ENCODE measurements at regions not wholly inside any gene's neighbourhood (a gene's known extent, or its start where the extent isn't known, plus 50 kb on each side); places are given as distances from the start of the nearest gene placed in this dataset.

DNA sequence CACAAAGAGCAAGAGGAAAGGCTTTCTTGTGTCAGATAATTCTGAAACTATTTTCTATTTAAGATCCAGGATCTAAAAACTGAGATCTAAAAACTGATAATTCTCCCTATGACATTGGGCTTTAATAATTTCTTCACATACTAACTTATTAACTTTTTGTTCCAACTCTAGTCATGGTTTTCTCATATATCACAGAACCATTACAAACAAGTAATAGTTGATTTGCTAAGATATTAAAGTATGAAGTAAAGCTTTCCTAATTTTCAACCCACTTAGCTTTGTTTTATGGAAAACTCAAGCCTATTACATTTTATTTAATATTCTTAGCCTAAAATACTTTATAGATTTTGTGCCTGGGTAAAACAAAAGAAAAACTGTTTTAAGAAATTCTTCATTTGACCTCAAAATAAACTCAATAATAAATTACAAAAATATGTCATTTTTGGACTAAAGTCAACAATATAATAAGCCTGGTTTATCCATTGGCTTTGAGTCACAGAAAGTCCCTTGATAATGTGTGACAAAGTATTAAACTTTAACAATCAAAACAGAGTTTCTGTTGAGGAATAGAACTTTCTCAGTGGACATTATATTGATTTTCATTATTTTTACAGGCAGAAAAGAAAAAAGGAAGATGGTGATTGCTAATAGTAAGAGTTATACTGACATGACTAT is 1142.9 kb upstream of the SORCS1 start:
- Mint-ChIP-seq H3K9me3 (ENCODE audit: insufficient read depth) (peaks cover 9% of the 10 kb centered on the region), H3K27ac (no peak overlapping the region), H3K4me1 (ENCODE audit: low read depth) (no peaks in the 10 kb centered on the region), H3K4me3 (no peak overlapping the region), H3K36me3 (ENCODE audit: low read depth) (no peaks in the 10 kb centered on the region), H3K27me3 (ENCODE audit: low read depth) (no peaks in the 10 kb centered on the region)
- ATAC-seq (no peak), DNase-seq (no peak)
- POLR2A ChIA-PET = no interaction called here
- CTCF ChIA-PET = no interaction called here

DNA sequence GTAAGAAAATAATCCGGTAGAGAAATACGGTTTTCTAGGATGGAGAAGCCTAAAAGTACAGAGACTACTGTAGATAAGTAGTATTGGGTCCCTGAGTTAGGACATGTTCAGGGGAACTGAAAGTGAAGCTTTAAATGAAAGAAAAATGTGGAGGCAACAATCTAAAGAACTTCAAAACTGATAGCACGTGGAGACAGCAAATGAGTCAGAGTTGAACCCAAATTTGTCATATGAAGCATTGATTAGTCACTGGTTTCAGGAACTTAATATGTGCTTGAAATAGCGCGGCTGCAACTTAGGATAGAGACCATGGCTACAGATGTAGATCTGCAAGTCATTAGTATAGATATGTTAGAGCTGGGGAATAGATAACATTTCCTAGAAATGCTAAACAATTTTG is 1138.6 kb upstream of the SORCS1 start:
- Mint-ChIP-seq H3K36me3 (ENCODE audit: low read depth) (no peaks in the 10 kb centered on the region), H3K9me3 (ENCODE audit: insufficient read depth) (peaks cover 9% of the 10 kb centered on the region), H3K27ac (no peak overlapping the region), H3K4me3 (no peak overlapping the region), H3K27me3 (ENCODE audit: low read depth) (no peaks in the 10 kb centered on the region), H3K4me1 (ENCODE audit: low read depth) (no peaks in the 10 kb centered on the region)
- ChIA-PET POLR2A (no interaction called here), CTCF (no interaction called here)
- DNase-seq (no peak), ATAC-seq (no peak)

DNA sequence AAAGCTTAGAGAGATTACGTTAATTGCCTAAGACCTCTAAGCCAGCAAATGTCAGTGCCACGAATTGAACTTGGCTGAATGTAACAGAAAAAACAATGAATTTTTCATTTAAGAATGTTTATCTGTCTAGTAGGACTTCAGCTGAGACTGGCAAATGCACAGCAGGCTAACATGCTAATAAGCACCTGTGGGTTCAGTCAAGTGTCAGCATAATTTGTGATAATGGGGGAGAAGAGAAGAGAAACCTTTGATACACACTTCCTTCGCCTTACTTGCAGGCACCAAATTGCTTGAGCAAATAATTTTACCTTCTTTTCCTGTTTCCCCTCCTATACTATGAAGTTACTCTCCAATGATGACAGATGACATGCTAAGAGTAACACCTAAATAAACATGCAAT is 1136.5 kb upstream of the SORCS1 start:
- H3K9me3 Mint-ChIP-seq (ENCODE audit: insufficient read depth) = peaks cover 9% of the 10 kb centered on the region
- DNase-seq = no peak
- POLR2A ChIA-PET = no interaction called here
- H3K36me3 Mint-ChIP-seq (ENCODE audit: low read depth) = no peaks in the 10 kb centered on the region
- no peaks in the 10 kb centered on the region for H3K27me3 Mint-ChIP-seq (ENCODE audit: low read depth)
- no peak overlapping the region for H3K27ac Mint-ChIP-seq
- H3K4me3 Mint-ChIP-seq = no peak overlapping the region
- ATAC-seq = no peak
- no peaks in the 10 kb centered on the region for H3K4me1 Mint-ChIP-seq (ENCODE audit: low read depth)
- CTCF ChIA-PET = no interaction called here

DNA sequence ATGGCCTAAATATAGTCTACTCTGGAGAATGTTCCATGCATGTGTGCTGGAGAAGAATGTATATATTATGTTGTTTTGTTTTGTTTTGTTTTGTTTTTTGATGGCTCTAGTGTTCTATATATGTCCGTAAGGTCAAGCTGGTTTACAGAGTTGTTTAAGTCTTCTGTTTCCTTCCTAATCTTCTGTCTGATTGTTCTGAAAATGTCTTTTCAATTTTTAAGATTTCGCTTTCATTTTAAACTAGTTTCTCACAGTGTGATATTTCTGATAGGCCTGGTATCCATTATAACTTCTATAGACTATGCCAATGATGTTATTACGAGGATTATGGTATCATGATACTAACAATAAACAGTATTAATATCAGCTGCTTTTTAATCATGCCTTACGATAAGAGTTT is 1126.3 kb upstream of the SORCS1 start:
- no peaks in the 10 kb centered on the region for H3K4me1 Mint-ChIP-seq (ENCODE audit: low read depth)
- POLR2A ChIA-PET = no interaction called here
- H3K27ac Mint-ChIP-seq = no peak overlapping the region
- H3K27me3 Mint-ChIP-seq (ENCODE audit: low read depth) = no peaks in the 10 kb centered on the region
- CTCF ChIA-PET = no interaction called here
- DNase-seq (no peak), ATAC-seq (no peak)
- H3K4me3 Mint-ChIP-seq = no peak overlapping the region
- H3K36me3 Mint-ChIP-seq (ENCODE audit: low read depth) = no peaks in the 10 kb centered on the region
- H3K9me3 Mint-ChIP-seq (ENCODE audit: insufficient read depth) = no peaks in the 10 kb centered on the region

DNA sequence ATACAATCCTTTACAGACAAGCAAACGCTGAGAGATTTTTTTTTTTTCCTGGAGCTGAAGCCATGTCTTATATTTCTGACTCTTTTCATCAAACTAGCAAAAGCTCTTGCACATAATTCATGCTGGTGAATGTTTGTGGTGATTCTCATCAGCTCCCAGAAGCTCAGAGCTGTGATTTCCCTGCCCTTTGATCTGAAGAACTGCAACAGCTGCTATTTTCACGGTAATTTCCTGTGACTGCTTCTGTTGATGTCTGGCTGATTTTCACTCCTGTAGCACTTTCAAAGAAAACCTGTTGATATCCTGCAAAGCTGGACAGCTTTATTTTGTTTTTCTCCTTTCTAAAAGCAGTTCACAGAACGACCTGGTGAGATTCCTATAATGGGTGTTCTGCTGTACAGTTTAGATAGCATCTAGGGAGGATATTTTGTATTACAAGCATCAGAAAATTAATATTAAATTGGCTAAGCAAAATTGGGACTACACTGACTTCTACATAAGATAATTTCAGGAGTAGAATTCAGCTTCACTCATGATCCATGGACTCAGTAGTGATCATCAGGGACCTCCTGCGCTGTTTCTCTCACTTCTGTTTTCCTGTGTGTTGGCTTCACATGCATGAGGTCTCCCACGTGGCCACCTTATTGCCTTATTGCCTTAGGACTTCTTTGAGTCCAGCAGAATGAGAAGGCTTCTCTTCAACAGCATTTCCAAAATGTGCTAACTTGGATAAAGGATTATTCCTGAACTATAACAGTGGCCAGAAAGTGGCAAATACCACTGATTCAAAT is 1111.6 kb upstream of the SORCS1 start:
- ATAC-seq (no peak), DNase-seq (no peak)
- no peak overlapping the region for H3K27ac Mint-ChIP-seq
- ChIA-PET CTCF (no interaction called here), POLR2A (no interaction called here)
- H3K4me1 Mint-ChIP-seq (ENCODE audit: low read depth) = no peaks in the 10 kb centered on the region
- no peak overlapping the region for H3K4me3 Mint-ChIP-seq
- no peaks in the 10 kb centered on the region for H3K27me3 Mint-ChIP-seq (ENCODE audit: low read depth)
- H3K36me3 Mint-ChIP-seq (ENCODE audit: low read depth) = no peaks in the 10 kb centered on the region
- peaks cover 8% of the 10 kb centered on the region for H3K9me3 Mint-ChIP-seq (ENCODE audit: insufficient read depth)

DNA sequence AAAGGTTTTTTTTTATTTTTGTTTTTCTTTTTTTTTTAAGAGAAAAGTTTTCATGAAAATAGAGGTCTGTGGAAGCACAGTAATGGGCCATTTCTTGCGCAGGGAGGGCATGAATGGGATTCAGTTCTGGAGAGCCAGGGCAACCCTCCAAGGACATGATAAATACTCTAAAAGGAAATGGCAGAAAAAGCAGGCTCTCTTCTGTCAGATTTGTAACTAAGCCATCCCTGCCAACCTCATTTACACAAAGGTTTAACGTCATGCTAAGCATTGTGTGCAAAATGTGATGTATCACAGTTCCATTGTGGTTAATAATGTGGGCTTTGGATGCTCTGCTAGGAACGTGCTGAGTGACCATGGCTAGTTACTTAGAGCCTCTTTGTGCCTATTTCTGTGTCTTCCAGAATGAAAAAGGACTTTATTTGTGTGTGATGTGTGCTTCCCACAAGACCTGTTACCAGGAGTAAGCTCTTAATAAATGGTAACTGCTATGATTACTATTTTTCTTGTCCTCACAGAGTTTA is 1095.9 kb upstream of the SORCS1 start:
- no peaks in the 10 kb centered on the region for H3K4me1 Mint-ChIP-seq (ENCODE audit: low read depth)
- no peak overlapping the region for H3K4me3 Mint-ChIP-seq
- ChIA-PET CTCF (no interaction called here), POLR2A (no interaction called here)
- H3K36me3 Mint-ChIP-seq (ENCODE audit: low read depth) = no peaks in the 10 kb centered on the region
- DNase-seq (no peak), ATAC-seq (no peak)
- H3K27me3 Mint-ChIP-seq (ENCODE audit: low read depth) = no peaks in the 10 kb centered on the region
- no peaks in the 10 kb centered on the region for H3K9me3 Mint-ChIP-seq (ENCODE audit: insufficient read depth)
- no peak overlapping the region for H3K27ac Mint-ChIP-seq

DNA sequence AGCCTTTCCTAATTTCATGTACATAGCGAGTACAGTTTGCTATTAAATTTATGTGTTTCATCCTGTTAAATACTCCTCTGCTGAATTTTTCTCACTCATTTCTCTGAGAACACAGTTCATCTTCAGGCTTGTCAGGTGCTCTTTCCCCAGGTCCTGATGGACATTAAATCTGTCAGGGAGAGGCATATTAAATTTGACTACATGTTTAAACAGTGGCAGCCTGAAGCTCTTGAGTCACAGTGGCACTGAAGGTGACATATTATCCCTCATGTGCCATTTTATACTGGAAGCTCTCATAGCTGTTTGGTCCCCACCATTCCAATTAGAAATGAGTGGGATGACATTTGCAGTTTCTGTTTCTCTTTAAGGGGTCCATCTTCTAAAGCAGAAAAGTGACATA is 1089.6 kb upstream of the SORCS1 start:
- Mint-ChIP-seq H3K4me1 (ENCODE audit: low read depth) (no peaks in the 10 kb centered on the region), H3K36me3 (ENCODE audit: low read depth) (no peaks in the 10 kb centered on the region), H3K9me3 (ENCODE audit: insufficient read depth) (no peaks in the 10 kb centered on the region), H3K4me3 (no peak overlapping the region), H3K27ac (no peak overlapping the region), H3K27me3 (ENCODE audit: low read depth) (no peaks in the 10 kb centered on the region)
- ChIA-PET CTCF (no interaction called here), POLR2A (no interaction called here)
- ATAC-seq = no peak
- DNase-seq = no peak

DNA sequence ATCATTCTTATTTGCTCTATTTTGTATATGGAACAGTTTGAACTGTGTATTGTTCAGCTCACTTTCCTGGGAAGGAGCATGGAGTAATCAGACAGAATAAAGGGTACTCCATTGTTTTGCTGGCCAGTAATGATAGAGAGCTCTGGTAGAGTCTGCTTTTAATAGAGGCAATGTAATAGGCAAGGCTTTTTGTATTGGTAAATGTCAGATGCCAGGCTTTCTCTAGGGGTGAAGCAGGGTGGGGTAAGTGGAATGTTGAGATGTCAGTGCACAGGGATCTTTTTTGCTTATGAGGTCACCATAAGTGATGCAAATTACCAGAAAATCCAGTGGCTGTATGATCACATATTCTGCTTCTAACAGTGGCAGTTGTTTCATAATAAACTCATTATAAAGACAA is 1088.3 kb upstream of the SORCS1 start:
- ChIA-PET CTCF (no interaction called here), POLR2A (no interaction called here)
- no peak overlapping the region for H3K4me3 Mint-ChIP-seq

DNA sequence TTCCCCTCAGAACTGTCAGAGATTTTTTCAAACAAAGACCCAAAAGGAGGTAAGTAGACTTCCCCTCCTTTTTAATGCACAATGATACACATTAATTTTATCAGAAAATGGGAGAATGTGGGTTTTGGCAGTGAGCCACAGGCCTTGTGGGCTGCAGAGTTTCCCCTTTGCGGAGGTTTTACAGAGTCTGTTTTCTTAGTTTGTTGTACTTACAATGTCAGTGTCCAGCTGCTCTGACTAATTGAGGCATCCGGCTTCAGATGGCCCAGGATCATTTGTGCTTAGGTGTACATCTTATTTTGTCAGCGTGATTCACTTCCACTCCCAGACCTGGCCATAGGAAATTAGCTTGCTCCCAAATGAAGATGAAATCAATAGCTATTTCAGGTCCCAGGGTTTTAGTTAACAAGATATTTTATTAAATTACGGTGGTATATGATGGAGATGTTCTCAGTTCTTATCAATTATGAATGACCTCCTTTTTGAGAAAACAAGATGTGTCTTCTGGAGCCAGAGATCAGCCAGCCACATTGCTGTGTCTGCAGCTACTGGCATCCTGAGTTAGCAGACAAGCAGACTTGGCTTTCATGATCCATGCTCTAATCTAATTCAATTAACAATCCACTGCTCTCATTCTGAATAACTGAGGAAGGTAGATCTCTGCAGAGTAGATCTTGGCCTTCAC is 1086.6 kb upstream of the SORCS1 start:
- no peaks in the 10 kb centered on the region for H3K4me1 Mint-ChIP-seq (ENCODE audit: low read depth)
- H3K4me3 Mint-ChIP-seq = no peak overlapping the region
- ChIA-PET CTCF (no interaction called here), POLR2A (interaction anchor here (0.6 kb wide), 1 partner anchor 770 kb away, joined by 3 read pairs; no protein-coding TSS in a partner anchor)
- ATAC-seq = no peak
- DNase-seq = no peak
- peaks cover 18% of the 10 kb centered on the region for H3K9me3 Mint-ChIP-seq (ENCODE audit: insufficient read depth)
- no peaks in the 10 kb centered on the region for H3K27me3 Mint-ChIP-seq (ENCODE audit: low read depth)
- no peak overlapping the region for H3K27ac Mint-ChIP-seq
- no peaks in the 10 kb centered on the region for H3K36me3 Mint-ChIP-seq (ENCODE audit: low read depth)

More for the DNA sequence above, 1088.3 kb upstream of the SORCS1 start:
- Mint-ChIP-seq H3K27ac (no peak overlapping the region), H3K36me3 (ENCODE audit: low read depth) (no peaks in the 10 kb centered on the region), H3K9me3 (ENCODE audit: insufficient read depth) (peaks cover 6% of the 10 kb centered on the region), H3K4me1 (ENCODE audit: low read depth) (no peaks in the 10 kb centered on the region), H3K27me3 (ENCODE audit: low read depth) (no peaks in the 10 kb centered on the region)
- DNase-seq (no peak), ATAC-seq (no peak)

DNA sequence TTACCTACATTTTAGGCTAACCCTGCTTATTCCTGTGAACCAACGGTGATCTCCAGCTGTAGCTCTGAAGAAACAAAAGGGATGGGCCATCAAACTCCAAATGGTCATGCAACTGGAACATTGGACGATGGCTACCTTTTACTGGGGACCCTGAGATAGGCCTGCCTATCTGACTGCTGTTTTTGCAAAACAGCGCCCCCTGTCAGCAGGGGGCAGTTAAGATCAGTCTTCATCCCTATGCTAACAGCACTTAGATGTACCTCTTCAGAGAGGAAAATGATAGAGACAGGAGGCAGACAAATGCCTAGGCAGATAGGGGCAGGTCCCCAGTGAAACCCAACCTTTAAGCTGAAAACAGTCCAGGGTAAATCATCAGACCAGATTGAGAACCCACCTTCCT is 1085.4 kb upstream of the SORCS1 start:
- Mint-ChIP-seq H3K27me3 (ENCODE audit: low read depth) (no peaks in the 10 kb centered on the region), H3K27ac (no peak overlapping the region), H3K36me3 (ENCODE audit: low read depth) (no peaks in the 10 kb centered on the region), H3K4me3 (no peak overlapping the region), H3K4me1 (ENCODE audit: low read depth) (no peaks in the 10 kb centered on the region), H3K9me3 (ENCODE audit: insufficient read depth) (peaks cover 18% of the 10 kb centered on the region)
- no peak for DNase-seq
- ATAC-seq = no peak
- POLR2A ChIA-PET = no interaction called here
- CTCF ChIA-PET = no interaction called here

DNA sequence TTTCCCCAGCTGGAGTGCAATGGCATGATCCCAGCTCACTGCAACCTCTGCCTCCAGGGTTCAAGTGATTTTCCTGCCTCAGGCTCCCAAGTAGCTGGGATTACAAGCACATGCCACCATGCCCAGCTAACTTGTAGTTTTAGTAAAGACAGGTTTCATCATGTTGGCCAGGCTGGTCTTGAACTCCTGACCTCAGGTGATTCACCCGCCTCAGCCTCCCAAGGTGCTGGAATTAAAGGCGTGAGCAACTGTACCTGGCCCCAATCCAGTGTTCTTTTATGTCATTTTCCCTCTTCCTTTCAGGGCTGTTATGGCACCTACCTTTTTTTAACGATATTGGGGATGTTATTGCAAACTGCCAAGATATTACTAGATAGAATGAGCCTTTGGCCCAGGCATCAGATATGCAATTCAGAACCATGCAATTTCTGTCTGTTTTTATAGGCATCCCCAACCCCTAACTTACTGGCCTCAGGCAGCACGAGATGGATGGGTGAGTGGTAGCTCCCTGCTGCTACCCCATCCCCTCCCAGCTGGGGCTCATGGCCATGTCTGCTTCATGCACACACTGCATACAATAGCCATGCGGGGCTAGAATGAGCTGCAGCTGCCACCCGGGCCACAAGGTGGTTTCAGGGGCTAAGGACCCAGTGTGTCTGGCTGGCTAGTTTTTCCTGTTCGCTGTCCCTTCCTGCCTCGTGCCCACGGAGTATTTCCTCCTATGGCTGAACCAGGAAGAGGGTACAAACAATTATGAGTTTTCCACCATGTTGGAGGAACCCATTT is 1080.1 kb upstream of the SORCS1 start:
- H3K9me3 Mint-ChIP-seq (ENCODE audit: insufficient read depth) = peaks cover 25% of the 10 kb centered on the region
- DNase-seq = no peak
- CTCF ChIA-PET = no interaction called here
- no peaks in the 10 kb centered on the region for H3K4me1 Mint-ChIP-seq (ENCODE audit: low read depth)
- H3K27ac Mint-ChIP-seq = no peak overlapping the region
- POLR2A ChIA-PET = no interaction called here
- no peak overlapping the region for H3K4me3 Mint-ChIP-seq
- no peak for ATAC-seq
- H3K36me3 Mint-ChIP-seq (ENCODE audit: low read depth) = no peaks in the 10 kb centered on the region
- no peaks in the 10 kb centered on the region for H3K27me3 Mint-ChIP-seq (ENCODE audit: low read depth)

DNA sequence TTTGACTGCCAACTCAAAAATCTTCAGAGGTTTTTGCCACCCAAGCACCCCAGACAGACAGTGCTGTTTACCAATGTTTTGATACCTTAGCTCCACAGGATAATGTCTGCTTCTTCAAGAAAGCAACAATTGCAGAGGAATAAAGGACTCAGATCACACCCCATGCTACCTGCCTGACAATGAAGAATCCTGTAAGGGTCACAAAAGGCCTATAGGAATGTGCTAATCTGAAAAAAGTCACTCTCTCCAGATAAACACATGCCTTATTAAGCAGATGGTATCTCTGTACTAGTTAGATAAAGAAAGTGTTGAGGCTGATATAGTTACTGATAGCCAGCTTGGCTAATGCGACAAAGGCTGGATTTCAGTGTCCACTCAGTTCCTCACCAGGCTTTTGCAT is 1076.7 kb upstream of the SORCS1 start:
- no peaks in the 10 kb centered on the region for H3K4me1 Mint-ChIP-seq (ENCODE audit: low read depth)
- no peak overlapping the region for H3K4me3 Mint-ChIP-seq
- ATAC-seq (no peak), DNase-seq (no peak)
- H3K36me3 Mint-ChIP-seq (ENCODE audit: low read depth) = no peaks in the 10 kb centered on the region
- ChIA-PET CTCF (no interaction called here), POLR2A (interaction anchor here (0.6 kb wide), 1 partner anchor 105 kb away, joined by 3 read pairs; no protein-coding TSS in a partner anchor)
- H3K9me3 Mint-ChIP-seq (ENCODE audit: insufficient read depth) = peaks cover 7% of the 10 kb centered on the region
- H3K27ac Mint-ChIP-seq = no peak overlapping the region
- no peaks in the 10 kb centered on the region for H3K27me3 Mint-ChIP-seq (ENCODE audit: low read depth)

All from activated CD8-positive, alpha-beta T cell treated with anti-CD3 and anti-CD28 coated beads, Interleukin-2, amount 10 ng/mL, durations not matched to agents 7 days and 5 days (primary cell).